Renal cortical epithelial cell (primary cell): ENCODE measurements at regions not wholly inside any gene's neighbourhood (a gene's known extent, or its start where the extent isn't known, plus 50 kb on each side); places are given as distances from the start of the nearest gene placed in this dataset.
"Not testable (repeated sequence)": the region's sequence is repeated elsewhere in the genome, so short reads cannot be mapped to it uniquely, and the experiment has no call there.

Experiments used
- DNase-seq: peaks from one replicate; pipeline ENCODE4 v3.0.0-alpha.2; 2011; ENCODE audit warnings: low read depth

DNA sequence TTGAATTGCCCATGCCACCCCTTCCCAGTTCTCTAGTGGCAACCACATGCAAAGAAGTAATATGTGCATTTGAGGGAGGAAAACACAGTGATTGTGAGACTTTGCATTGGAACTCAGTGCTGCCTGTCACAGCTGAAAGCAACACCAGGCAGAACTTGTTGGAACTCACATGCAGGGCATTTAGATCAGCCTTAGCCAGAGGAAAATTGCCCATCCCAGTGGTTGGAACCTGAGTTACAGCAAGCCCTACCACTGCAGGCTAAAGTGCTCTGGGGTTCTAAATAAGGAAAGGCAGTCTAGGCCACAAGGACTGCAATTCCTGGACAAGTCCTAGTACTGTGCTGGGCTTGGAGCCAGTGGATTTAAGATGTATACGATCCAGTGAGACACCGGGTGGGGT lies 245.3 kb upstream of the UFL1 start:
- DNase-seq, result no peak

GRCh38 chr6:96276856-96277255 lies 244.8 kb upstream of the UFL1 start:
- no peak for DNase-seq

GRCh38 chr6:96279084-96279483 lies 242.5 kb upstream of the UFL1 start:
- no peak for DNase-seq

DNA sequence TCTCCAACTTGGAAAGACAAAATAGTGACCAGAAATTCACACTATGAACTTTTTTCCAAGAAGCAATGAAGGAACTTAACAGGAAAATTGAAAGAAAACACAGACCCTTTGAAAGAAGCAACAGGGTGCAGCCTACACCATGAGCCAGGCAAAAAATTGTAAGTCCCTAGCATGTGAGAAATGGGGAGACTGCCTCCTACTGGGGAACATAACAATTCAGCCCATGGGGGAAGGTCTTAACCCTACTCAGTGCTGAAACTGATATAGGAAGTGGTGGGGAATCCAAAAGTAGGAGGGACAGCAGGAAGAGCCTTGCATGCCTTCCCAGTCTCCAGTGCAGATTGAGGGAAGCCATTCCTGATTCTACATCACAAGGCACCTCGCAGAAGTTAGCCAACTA lies 235.1 kb upstream of the UFL1 start:
- DNase-seq, result no peak

GRCh38 chr6:96299525-96299924 lies 222.1 kb upstream of the UFL1 start:
- peak; percentile 60 for DNase-seq

GRCh38 chr6:96301023-96301422 lies 220.6 kb upstream of the UFL1 start:
- DNase-seq, result peak; percentile 98

DNA sequence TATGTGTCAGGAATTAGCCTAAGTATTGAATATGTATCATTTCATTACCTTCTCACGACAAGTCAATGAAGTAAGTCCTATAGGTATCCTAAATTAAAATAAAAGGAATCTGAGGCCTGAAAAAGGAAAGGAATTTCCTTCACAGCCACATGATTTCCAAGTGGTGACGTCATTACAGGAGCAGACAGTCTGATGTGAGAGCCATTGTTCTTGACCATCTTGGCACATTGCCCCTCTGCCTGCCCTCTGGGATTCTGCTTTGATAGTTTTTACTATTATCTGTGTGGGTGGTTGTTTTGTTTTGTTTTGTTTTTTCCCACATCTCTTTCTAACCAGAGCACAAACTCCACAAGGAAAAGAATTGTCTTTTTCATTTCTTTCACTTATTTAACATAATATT lies 219.8 kb upstream of the UFL1 start:
- DNase-seq, result peak; percentile 88

DNA sequence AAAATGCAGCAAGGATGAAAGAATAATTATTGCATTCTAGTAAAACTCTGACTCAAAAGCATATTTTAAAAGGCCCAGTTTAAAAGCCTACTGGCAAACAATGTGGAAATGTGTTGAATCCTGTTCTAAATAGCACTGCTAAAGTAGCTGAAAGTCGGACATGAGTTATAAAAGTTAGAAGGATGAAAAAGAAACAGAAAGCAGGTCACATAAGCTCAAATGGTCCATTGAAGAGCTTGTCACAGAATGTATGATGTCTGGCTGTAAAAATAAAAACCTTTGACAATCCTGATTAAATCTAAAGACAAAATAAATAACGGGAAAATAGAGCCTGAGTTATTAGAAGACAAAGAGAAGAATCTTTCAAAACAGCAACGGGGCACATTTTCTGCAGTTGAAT lies 218.6 kb upstream of the UFL1 start:
- no peak for DNase-seq

GRCh38 chr6:96304997-96305396 lies 216.6 kb upstream of the UFL1 start:
- DNase-seq, result peak; percentile 27

- DNase-seq, result no peak
These were observed 190.7 kb upstream of the UFL1 start for GRCh38 chr6:96330884-96331283.

DNA sequence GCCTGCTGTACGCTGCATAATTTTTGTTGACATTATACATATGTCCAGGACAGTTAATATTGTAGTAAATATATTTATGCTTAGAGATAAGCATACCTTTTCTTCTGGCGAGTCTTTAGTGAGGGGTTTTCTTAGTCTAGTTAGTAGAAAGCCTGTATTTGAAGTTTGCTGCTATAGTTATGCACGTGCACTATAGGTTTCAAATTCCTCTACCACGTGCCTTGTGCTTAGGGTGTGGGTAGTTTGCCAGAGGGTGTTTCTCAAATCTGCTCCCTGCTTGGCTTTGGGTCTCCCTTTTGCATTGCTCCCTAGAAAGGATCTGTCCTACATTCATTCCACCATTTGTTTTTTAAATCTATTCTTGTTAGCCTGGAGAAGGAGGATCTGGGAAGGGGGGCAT lies 181.4 kb upstream of the UFL1 start:
- DNase-seq, result no peak

GRCh38 chr6:96345501-96345900 lies 176.1 kb upstream of the UFL1 start:
- DNase-seq, result no peak

DNA sequence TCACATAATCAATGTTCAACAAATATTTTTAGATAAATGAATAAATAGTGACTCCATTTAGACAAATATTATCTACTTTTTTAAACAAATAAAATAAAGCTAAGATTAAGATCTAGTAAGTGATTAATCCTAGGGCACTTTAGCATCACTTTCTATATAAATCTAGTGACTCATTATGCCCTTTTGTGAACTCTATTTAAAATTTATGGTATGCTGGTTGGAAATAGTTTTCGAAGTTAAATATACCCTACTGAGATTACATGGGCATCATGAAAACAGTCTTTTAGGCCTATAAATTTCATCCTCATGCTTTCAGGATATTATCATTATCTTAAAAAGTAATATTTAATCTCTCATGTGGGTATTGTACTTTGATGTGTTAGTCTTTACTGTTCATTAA lies 140.4 kb upstream of the UFL1 start:
- no peak for DNase-seq

- DNase-seq, result peak; percentile 32
These were observed 129.7 kb upstream of the UFL1 start for GRCh38 chr6:96391776-96392360.

GRCh38 chr6:96394727-96395126 lies 126.9 kb upstream of the UFL1 start:
- peak; percentile 38 for DNase-seq

- no peak for DNase-seq
These were observed 111.1 kb upstream of the UFL1 start for GRCh38 chr6:96410467-96410866.

DNA sequence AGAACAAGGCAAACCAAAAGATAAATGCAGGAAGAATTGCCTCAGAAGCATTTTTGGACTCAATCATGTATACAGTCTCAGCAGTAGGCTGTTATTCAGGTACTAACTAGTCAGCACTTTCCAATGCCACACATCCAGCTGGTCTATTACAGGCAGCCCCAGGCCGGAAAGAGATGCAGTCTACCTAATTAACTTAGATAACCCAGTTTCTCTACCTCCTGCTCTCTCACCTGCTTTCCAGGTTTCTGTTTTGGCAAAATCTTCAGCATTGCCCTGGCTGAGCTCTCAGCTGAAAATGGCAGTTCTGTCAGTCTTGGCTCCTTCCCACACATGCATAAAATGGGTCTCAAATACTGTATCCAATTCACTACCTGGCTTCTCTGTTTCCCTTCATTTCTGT lies 101.3 kb upstream of the UFL1 start:
- DNase-seq, result no peak

- DNase-seq, result no peak
These were observed 87.7 kb upstream of the UFL1 start for GRCh38 chr6:96433950-96434349.

- no peak for DNase-seq
These were observed 85.2 kb upstream of the UFL1 start for GRCh38 chr6:96436398-96436797.

DNA sequence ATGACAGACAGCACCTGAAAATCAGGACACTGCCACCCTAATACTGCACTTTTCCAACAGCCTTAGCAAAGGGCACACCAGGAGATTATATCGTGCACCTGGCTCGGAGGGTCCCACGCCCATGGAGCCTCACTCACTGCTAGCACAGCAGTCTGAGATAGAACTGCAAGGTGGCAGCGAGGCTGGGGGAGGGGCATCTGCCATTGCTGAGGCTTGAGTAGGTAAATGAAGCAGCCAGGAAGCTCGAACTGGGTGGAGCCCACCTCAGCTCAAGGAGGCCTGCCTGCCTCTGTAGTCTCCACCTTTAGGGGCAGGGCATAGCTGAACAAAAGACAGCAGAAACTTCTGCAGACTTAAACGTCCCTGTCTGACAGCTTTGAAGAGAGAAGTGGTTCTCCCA lies 84.4 kb upstream of the UFL1 start:
- not testable (repeated sequence) for DNase-seq

GRCh38 chr6:96450082-96450769 lies 71.4 kb upstream of the UFL1 start:
- no peak for DNase-seq

DNA sequence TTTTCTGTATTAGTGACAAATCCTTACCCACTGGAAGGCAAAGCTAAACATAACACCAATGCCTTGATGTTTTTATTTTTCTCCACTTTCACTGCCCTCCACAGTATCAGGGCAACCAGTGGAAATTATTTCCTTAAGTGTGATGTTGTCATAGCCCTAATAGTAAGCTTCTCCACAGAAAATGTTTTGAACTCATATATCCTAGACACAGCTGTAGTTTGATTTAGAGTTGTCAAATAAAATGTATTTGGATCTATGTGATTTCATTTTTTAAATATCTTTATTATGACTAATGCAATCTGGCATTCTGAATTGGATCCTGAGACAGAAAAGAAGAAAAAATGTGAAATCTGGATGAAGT lies 70.9 kb upstream of the UFL1 start:
- DNase-seq, result no peak

GRCh38 chr6:96458771-96459170 lies 62.8 kb upstream of the UFL1 start:
- no peak for DNase-seq

GRCh38 chr6:96460052-96460700 lies 61.4 kb upstream of the UFL1 start:
- no peak for DNase-seq
